GM18909 (cell line): ENCODE measurements at regions not wholly inside any gene's neighbourhood (a gene's known extent, or its start where the extent isn't known, plus 50 kb on each side); places are given as distances from the start of the nearest gene placed in this dataset.
"Not testable (repeated sequence)": the region's sequence is repeated elsewhere in the genome, so short reads cannot be mapped to it uniquely, and the experiment has no call there.

Experiments used
- ATAC-seq: cut with Tn5 transposase; IDR thresholded peaks from one replicate; pipeline ENCODE4 v1.9.1; 2021; ENCODE audit warnings: mild to moderate bottlenecking; ENCODE audit not compliant: unreplicated experiment, poor library complexity

DNA sequence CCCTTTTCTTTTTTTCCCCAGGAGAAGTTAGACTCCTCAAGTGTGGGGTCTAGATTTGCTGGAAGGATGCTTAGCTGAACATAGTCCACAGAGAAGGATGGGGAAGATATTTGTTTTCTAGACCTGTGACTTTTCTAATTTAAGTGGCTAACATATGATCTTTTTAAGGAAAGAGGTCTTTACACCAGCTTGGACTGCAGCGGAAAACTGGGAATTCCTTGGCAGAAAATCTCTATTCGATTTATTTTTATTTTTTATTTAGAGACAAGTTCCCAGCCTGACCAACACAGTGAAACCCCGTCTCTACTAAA lies 148.4 kb downstream of the MYCN start:
- no peak for ATAC-seq

DNA sequence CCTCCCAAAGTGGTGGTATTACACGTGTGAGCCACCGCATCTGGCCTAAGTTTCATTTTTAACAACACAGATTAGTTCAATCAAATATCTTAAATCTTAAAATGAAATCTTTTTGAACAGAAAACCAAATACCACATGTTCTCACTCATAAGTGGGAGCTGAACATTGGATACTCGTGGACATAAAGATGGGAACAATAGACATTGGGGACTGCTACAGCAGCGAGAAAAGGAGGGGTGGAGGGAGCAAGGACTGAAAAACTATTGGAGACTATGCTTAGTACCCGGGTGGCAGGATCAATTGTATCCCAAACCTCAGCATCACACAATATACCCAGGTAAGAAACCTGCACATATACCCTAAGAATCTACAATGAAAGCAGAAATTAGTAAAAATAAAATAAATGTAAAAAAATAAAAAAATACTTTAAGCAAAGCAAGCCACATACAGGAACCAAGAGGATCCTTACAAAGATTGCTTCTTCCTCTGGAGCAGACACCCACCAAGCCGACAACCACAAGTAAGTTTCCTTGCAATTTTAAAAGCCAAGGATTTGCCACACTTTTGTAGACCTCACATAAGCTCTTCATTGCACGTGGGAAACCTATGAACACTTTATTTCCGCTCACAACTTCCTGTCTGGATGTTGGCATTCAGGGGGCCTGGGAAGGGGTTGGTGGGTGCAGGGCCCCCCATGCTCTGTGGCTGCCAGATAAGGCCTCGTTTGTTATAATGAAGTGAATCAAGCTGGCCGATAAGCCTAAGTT lies 147.9 kb downstream of the MYCN start:
- ATAC-seq: no peak

- not testable (repeated sequence) for ATAC-seq
These were observed 145.8 kb downstream of the MYCN start for GRCh38 chr2:16086136-16086535.

GRCh38 chr2:16085073-16085472 lies 144.7 kb downstream of the MYCN start:
- ATAC-seq: no peak

GRCh38 chr2:16084274-16084673 lies 143.9 kb downstream of the MYCN start:
- ATAC-seq: no peak

DNA sequence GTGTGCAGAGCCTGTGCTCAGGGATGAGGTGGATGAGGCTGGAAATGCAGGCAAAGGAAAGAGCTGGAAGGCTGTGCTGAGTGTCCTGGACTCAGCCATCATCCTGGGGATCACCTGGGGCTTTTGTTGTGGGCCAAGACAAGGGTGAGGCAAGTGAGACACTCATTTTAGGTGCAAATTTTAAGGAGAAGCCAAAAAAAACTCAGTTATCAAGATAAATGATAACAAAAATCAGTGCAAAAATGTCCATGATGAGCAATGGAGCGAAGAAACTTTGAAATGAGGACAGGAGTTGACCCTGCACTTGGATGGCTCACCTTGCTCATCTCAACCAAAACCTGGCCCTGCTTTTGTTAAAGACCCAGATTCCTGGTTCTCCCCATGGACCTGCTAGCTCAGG lies 141.9 kb downstream of the MYCN start:
- ATAC-seq: no peak

DNA sequence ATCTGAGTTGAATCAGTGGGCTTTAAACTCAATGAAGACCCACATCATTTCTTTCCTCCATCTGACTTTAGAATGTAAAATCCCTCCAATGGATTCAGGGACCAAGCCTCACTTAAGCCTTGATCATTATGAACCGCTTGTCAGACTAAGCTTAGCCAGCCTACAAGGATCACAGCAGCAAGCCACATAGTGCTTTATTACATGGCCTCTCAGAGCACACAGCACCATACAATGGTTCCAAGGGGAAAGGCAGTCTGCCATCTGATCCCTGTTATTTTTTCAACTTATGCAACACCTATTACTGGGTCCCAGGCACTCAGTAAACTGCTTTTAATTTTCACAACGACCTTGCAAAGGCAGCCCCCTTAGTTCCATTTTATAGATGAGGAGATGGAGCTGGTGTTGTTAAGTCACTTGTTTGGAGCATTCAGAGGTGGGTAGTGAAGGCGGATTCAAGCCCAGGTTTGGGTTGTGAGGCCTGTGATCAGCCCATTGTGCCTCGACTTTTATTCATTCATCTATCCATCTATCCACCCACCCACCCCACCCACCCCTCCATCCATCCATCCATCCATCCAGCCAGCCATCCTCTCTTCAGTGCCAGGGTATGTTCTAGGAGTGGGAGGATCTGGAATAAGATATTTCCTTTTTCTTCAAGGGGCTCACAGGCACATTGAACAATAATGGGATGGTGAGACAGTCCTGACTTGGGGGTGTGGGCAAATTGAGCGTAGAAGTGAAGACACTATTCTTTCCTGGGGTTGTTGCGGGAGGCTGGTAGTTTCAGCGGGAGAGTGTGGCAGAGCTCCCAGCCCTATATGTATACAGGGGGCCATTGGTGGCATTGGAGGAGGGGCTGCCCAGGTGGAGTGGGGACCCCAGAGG lies 141.2 kb downstream of the MYCN start:
- no peak for ATAC-seq

GRCh38 chr2:16080516-16080915 lies 140.2 kb downstream of the MYCN start:
- no peak for ATAC-seq

DNA sequence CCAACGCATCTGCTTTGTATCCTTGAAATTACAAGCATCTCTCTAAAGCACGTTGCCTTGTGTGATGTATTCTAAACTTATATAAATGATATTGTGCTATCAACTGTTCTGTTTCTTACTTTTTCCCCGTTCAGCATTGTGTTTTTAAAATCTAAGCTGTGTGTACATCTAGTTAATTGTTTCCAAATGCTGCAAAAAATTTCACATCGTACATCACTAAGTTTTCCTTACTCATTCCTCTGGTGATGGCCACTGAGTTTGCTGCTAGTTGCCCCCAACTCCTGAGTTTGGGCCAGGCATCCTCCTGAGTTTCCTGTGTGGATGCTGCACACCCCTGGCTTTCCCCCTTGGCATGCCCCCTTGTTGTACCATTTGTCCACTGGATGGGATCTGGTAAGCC lies 139.7 kb downstream of the MYCN start:
- ATAC-seq: no peak

GRCh38 chr2:16079637-16080036 lies 139.3 kb downstream of the MYCN start:
- ATAC-seq: no peak

DNA sequence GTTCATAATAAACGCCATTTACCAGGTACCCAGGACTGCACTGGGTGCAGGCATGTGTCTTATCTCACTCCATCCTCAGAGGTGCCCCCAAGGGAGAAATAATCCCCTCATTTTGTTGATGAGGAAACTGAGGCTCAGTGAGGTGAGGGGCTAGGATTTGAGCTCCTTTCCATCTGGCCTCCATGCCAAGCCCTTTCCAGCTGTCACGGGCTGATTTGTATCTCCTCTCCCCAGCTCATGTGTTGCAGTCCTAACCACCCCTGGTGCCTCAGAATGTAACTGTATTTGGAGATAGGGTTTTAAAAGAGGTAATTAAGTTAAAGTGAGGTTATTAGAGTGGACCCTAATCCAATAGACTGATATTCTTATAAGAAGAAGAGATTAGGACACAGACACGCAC lies 137.3 kb downstream of the MYCN start:
- ATAC-seq: no peak

- ATAC-seq: no peak
These were observed 136.6 kb downstream of the MYCN start for GRCh38 chr2:16076911-16077310.

- no peak for ATAC-seq
These were observed 135.0 kb downstream of the MYCN start for GRCh38 chr2:16075045-16076012.

DNA sequence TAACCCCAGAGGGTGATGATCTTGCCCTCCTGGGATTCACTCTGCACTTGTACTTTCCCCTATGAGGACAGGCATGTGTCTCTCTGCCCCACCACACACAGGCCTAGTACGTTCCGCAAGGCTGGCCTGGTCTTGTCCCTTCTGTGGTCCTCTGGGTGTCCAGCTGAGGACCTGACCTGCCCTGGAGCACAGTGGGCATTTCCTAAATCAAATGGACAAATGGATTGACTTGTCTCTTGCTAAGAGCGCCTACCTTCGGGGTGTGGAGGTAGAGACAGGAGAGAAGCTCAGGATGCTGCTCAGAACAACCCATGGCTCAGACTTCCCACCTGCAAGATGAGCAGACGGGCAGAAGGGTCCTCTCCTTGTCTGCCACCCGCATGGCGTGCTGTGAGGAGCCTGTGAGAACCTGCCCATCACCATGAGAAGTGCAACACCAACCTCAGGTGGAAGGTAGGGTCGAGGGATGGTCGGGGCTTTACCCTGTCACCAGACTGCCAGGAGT lies 133.6 kb downstream of the MYCN start:
- no peak for ATAC-seq

- ATAC-seq: no peak
These were observed 133.1 kb downstream of the MYCN start for GRCh38 chr2:16073471-16073870.

GRCh38 chr2:16072638-16073290 lies 132.4 kb downstream of the MYCN start:
- no peak for ATAC-seq

GRCh38 chr2:16071865-16072637 lies 131.7 kb downstream of the MYCN start:
- no peak for ATAC-seq

DNA sequence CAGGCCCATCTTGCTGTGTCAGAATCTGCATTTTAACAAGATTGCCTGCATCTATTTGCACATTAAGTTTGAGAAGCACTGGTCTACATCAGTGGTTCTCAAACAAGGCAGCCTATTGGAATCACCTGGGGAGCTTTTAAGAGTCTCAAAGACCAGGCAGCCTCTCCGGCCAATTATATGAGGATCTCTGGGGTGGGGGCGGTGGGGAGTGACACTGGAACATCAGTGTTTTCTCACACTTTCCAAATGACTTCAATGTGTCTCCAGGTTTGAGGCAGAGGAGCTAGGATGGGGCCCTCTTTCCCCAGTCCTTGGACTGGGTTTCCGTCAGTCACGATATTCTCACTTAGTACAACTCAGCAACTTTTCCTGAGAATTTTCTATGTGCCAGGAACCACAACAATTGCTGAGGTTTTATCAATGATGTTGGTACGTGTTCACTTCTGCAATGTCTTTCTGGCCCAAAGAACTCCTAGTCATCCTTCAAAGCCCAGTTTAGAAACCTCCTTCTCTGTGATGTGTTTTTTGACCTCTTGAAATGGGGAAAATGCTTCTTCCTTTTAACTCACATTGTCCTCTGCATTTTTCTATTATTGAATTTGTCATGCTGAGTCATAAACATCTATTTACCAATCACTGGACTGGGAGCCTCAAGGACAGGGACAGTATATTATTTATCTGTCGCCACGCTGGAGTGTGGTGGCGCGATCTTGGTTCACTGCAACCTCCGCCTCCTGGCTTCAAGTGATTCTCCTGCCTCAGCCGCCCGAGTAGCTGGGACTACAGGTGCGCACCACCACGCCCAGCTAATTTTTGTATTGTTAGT lies 130.9 kb downstream of the MYCN start:
- ATAC-seq: no peak

- ATAC-seq: no peak
These were observed 130.3 kb downstream of the MYCN start for GRCh38 chr2:16070648-16070971.
